CD4-positive, alpha-beta T cell (primary cell): ENCODE measurements at regions not wholly inside any gene's neighbourhood (a gene's known extent, or its start where the extent isn't known, plus 50 kb on each side); places are given as distances from the start of the nearest gene placed in this dataset.

Experiments used
- ATAC-seq: fragments of 200-7000 bp; cut with Tn5 transposase; one replicate; pipeline ENCODE4 v1.10.0; 2022; ENCODE audit warnings: mild to moderate bottlenecking; ENCODE audit not compliant: poor library complexity
- CTCF ChIA-PET: fragments of 350-600 bp; sonication (Branson Sonifier 250); formaldehyde crosslinking; loops from one replicate; lab custom pipeline; 2021; ENCODE audit warnings: antibody characterized with exemption, inconsistent platforms; lab: Charles Lee
- POLR2A ChIA-PET: fragments of 350-600 bp; sonication (Branson Sonifier 250); formaldehyde crosslinking; loops from one replicate; lab custom pipeline; 2021; ENCODE audit warnings: antibody characterized with exemption, inconsistent platforms; lab: Charles Lee
- DNase-seq, 14 experiments: peaks; one replicate each; pipeline ENCODE4 v3.0.0-alpha.2; 2013 to 2020; ENCODE audit warnings: mixed read lengths in 2 of 14
- H3K27ac ChIP-seq, 2 donors: one replicate each; pipeline versions ENCODE4 v1.5.1 to v1.7.0; 2013; ENCODE audit warnings: low read length in 2 of 2, low read depth in 1 of 2, mild to moderate bottlenecking in 1 of 2
- H3K27me3 ChIP-seq, 2 experiments: 1 replicate in 1 of 2; 2 replicates in 1 of 2; pipeline versions ENCODE4 v1.6.1 to v1.7.0; 2013; ENCODE audit warnings: low read length in 2 of 2, control low read depth in 1 of 2, mild to moderate bottlenecking in 1 of 2, moderate library complexity in 1 of 2; ENCODE audit not compliant: insufficient read depth in 2 of 2, control insufficient read depth in 1 of 2
- H3K36me3 ChIP-seq: one replicate; pipeline ENCODE4 v1.6.1; 2013; ENCODE audit warnings: low read length, control low read depth; ENCODE audit not compliant: insufficient read depth
- H3K4me1 ChIP-seq: one replicate; pipeline ENCODE4 v1.6.1; 2013; ENCODE audit warnings: low read length, control low read depth; ENCODE audit not compliant: insufficient read depth
- H3K4me3 ChIP-seq: one replicate; pipeline ENCODE4 v1.5.1; 2013; ENCODE audit warnings: mild to moderate bottlenecking, low read length, moderate library complexity
- H3K9me3 ChIP-seq, 2 experiments: 1 replicate in 1 of 2; 2 replicates in 1 of 2; pipeline versions ENCODE4 v1.6.1 to v1.7.0; 2013; ENCODE audit warnings: low read length in 2 of 2, mild to moderate bottlenecking in 2 of 2, control low read depth in 1 of 2, moderate library complexity in 1 of 2; ENCODE audit not compliant: control insufficient read depth in 1 of 2, insufficient read depth in 1 of 2
- H3K27ac Mint-ChIP-seq: one replicate; pipeline ENCODE4 v1.8.0; 2020; ENCODE audit warnings: mixed read lengths
- H3K27me3 Mint-ChIP-seq: one replicate; pipeline ENCODE4 v1.8.0; 2021; ENCODE audit warnings: mixed read lengths
- H3K36me3 Mint-ChIP-seq: one replicate; pipeline ENCODE4 v1.8.0; 2021; ENCODE audit warnings: low read depth, mixed read lengths
- H3K4me1 Mint-ChIP-seq: one replicate; pipeline ENCODE4 v1.8.0; 2021; ENCODE audit warnings: low read depth, mixed read lengths
- H3K4me3 Mint-ChIP-seq: one replicate; pipeline ENCODE4 v1.8.0; 2020; ENCODE audit warnings: mild to moderate bottlenecking, mixed read lengths
- H3K9me3 Mint-ChIP-seq: one replicate; pipeline ENCODE4 v1.8.0; 2020; ENCODE audit warnings: mixed read lengths
- intact Hi-C, 2 experiments: fragments of 100-400 bp; cut with DNase I in 1 of 2; cut with micrococcal nuclease in 1 of 2; formaldehyde crosslinking; loops; one replicate each; pipeline versions ENCODE4 v1.15.1 to v1.9.0; 2023 to 2025; cut with DNase I, micrococcal nuclease
- TF ChIP-seq, protein P1 (sequence below): fragments of 200-600 bp; IDR thresholded peaks from one replicate; pipeline ENCODE4 v1.8.0; 2022; ENCODE audit warnings: antibody characterized with exemption, mild to moderate bottlenecking

DNA sequence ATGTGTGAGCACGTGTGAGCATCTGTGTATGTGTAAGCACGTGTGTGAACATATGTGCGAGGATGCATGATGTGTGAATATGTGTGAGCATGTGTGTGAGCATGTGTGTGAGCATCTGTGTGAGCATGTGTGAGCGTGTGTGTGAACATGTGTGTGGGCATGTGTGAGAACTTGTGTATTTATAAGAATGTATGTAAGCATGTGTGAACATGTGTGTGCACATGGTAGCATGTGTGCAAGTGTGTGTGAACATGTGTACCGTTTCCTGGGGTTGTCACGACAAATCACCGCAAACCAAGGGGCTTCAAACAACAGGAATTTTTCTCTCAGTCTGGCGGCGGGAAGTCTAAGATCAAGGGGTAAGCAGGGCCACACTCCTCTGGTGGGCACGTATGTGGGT lies 238.3 kb downstream of the CTTN start:
- intact Hi-C loops: no loop called here
- no peak overlapping the region for H3K4me3 Mint-ChIP-seq
- Histone ChIP-seq H3K36me3 (no peaks in the 10 kb centered on the region), H3K27me3 (peaks cover 2 to 5% of the 10 kb centered on the region in 2 experiments), H3K4me1 (no peaks in the 10 kb centered on the region), H3K4me3 (no peak overlapping the region), H3K9me3 (peaks cover 0 to 13% of the 10 kb centered on the region in 2 experiments), H3K27ac (no peak overlapping the region)
- H3K36me3 Mint-ChIP-seq: no peaks in the 10 kb centered on the region
- no peak for ATAC-seq
- no peak for DNase-seq
- H3K9me3 Mint-ChIP-seq: no peaks in the 10 kb centered on the region
- TF ChIP-seq, protein P1, sequence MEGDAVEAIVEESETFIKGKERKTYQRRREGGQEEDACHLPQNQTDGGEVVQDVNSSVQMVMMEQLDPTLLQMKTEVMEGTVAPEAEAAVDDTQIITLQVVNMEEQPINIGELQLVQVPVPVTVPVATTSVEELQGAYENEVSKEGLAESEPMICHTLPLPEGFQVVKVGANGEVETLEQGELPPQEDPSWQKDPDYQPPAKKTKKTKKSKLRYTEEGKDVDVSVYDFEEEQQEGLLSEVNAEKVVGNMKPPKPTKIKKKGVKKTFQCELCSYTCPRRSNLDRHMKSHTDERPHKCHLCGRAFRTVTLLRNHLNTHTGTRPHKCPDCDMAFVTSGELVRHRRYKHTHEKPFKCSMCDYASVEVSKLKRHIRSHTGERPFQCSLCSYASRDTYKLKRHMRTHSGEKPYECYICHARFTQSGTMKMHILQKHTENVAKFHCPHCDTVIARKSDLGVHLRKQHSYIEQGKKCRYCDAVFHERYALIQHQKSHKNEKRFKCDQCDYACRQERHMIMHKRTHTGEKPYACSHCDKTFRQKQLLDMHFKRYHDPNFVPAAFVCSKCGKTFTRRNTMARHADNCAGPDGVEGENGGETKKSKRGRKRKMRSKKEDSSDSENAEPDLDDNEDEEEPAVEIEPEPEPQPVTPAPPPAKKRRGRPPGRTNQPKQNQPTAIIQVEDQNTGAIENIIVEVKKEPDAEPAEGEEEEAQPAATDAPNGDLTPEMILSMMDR: no peak
- ChIA-PET POLR2A (no interaction called here), CTCF (no interaction called here)
- no peak overlapping the region for H3K27ac Mint-ChIP-seq
- no peaks in the 10 kb centered on the region for H3K4me1 Mint-ChIP-seq
- peaks cover 6% of the 10 kb centered on the region for H3K27me3 Mint-ChIP-seq

DNA sequence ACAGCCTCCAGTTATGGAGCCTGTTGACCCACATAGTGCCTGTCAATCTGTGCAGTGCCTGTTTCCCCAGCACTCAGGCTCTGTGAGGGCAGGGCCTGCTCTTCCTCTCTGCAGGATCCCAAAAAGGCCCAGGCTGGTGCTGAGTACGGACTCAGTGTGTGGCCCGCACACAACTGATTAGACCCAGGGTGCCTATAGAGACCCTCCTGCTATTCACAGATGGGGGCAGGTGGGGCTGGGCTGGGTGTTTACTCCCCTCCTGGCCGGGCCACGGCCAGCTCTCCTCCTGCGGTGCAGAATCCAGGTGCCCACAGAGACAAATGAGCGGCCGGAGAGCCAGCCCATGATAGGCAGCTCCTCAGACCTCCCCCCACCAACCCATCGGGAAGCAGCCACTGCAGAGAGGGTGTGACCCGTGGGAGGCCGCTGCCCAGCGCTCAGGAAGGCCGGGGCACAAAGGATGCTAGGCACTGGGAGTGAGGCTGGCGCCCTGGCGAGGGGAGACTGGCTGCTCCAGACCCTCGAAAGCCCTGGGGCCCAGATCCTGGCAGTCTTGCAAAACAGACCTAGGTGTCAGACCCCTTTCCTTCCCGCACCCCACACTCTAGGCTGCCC lies 239.0 kb downstream of the CTTN start:
- CTCF ChIA-PET: no interaction called here
- H3K4me1 Mint-ChIP-seq: no peaks in the 10 kb centered on the region
- Histone ChIP-seq H3K27ac (no peak overlapping the region), H3K9me3 (peaks cover 0 to 13% of the 10 kb centered on the region in 2 experiments), H3K36me3 (no peaks in the 10 kb centered on the region), H3K27me3 (peaks cover 2 to 11% of the 10 kb centered on the region in 2 experiments), H3K4me1 (no peaks in the 10 kb centered on the region), H3K4me3 (no peak overlapping the region)
- POLR2A ChIA-PET: no interaction called here
- no peaks in the 10 kb centered on the region for H3K9me3 Mint-ChIP-seq
- H3K36me3 Mint-ChIP-seq: no peaks in the 10 kb centered on the region
- intact Hi-C loops: no loop called here
- no peak overlapping the region for H3K27ac Mint-ChIP-seq
- DNase-seq: no peak
- no peak for ATAC-seq
- H3K4me3 Mint-ChIP-seq: no peak overlapping the region
- TF ChIP-seq, protein P1: no peak
- H3K27me3 Mint-ChIP-seq: peaks cover 8% of the 10 kb centered on the region

DNA sequence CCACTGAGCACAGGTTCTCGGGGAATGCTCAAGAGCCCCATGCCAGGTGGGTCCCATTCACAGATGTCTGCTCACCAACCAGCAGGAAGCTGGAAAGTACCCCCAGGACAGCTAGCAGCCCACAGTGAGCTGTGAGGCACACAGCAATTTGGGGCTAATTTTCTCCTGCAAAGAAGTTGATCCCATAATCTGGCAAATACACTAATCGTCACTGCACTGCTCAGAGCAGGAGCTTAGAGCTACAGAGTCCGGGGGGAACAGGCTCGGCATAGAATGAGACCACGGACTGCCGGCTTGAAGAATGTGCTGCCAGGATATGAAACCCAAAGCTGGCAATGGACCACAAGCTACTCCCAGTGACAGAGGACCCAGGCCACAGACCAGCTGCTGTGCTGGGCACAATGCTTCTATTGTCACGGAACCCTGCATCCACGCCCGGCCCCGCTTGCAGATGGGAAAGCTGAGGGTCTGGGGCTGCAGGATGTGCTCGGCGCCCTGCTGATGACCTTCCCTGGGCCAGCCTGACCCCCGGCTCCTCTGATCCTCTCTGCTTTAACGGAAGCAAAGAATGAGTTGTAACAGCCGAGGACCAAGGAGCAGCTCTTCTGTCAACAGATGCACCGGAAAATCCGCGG lies 239.7 kb downstream of the CTTN start:
- TF ChIP-seq, protein P1: no peak
- Histone ChIP-seq H3K27ac (no peak overlapping the region), H3K4me3 (no peak overlapping the region), H3K27me3 (peaks cover 2 to 13% of the 10 kb centered on the region in 2 experiments), H3K4me1 (no peaks in the 10 kb centered on the region), H3K9me3 (peaks cover 0 to 13% of the 10 kb centered on the region in 2 experiments), H3K36me3 (no peaks in the 10 kb centered on the region)
- H3K4me1 Mint-ChIP-seq: no peaks in the 10 kb centered on the region
- CTCF ChIA-PET: no interaction called here
- H3K36me3 Mint-ChIP-seq: no peaks in the 10 kb centered on the region
- no peak overlapping the region for H3K27ac Mint-ChIP-seq
- POLR2A ChIA-PET: no interaction called here
- intact Hi-C loops: no loop called here
- DNase-seq (no peak), ATAC-seq (no peak)
- H3K9me3 Mint-ChIP-seq: no peaks in the 10 kb centered on the region
- H3K27me3 Mint-ChIP-seq: peaks cover 8% of the 10 kb centered on the region
- H3K4me3 Mint-ChIP-seq: no peak overlapping the region
